GM19351 (cell line): ENCODE measurements at regions not wholly inside any gene's neighbourhood (a gene's known extent, or its start where the extent isn't known, plus 50 kb on each side); places are given as distances from the start of the nearest gene placed in this dataset.

Experiments used
- ATAC-seq: cut with Tn5 transposase; IDR thresholded peaks from one replicate; pipeline ENCODE4 v1.9.1; 2021; ENCODE audit warnings: mild to moderate bottlenecking, moderate library complexity; ENCODE audit not compliant: unreplicated experiment

- ATAC-seq: no peak
These were observed 542.1 kb downstream of the BNC2 start for GRCh38 chr9:16328349-16328748.

GRCh38 chr9:16329671-16330113 lies 540.8 kb downstream of the BNC2 start:
- ATAC-seq: no peak

- no peak for ATAC-seq
These were observed 539.4 kb downstream of the BNC2 start for GRCh38 chr9:16331031-16331430.

- ATAC-seq: no peak
These were observed 538.9 kb downstream of the BNC2 start for GRCh38 chr9:16331527-16331926.

GRCh38 chr9:16333691-16334090 lies 536.8 kb downstream of the BNC2 start:
- ATAC-seq: no peak

GRCh38 chr9:16335788-16336580 lies 534.5 kb downstream of the BNC2 start:
- no peak for ATAC-seq

GRCh38 chr9:16336833-16337232 lies 533.6 kb downstream of the BNC2 start:
- no peak for ATAC-seq

- no peak for ATAC-seq
These were observed 533.0 kb downstream of the BNC2 start for GRCh38 chr9:16337322-16338029.

- ATAC-seq: no peak
These were observed 529.3 kb downstream of the BNC2 start for GRCh38 chr9:16341177-16341576.

- ATAC-seq: no peak
These were observed 528.0 kb downstream of the BNC2 start for GRCh38 chr9:16342246-16343020.

- no peak for ATAC-seq
These were observed 526.9 kb downstream of the BNC2 start for GRCh38 chr9:16343249-16344237.

- no peak for ATAC-seq
These were observed 526.1 kb downstream of the BNC2 start for GRCh38 chr9:16344343-16344742.

GRCh38 chr9:16345902-16346301 lies 524.6 kb downstream of the BNC2 start:
- ATAC-seq: no peak

- no peak for ATAC-seq
These were observed 522.6 kb downstream of the BNC2 start for GRCh38 chr9:16347886-16348285.

- ATAC-seq: no peak
These were observed 521.9 kb downstream of the BNC2 start for GRCh38 chr9:16348531-16348930.

GRCh38 chr9:16352251-16352650 lies 518.2 kb downstream of the BNC2 start:
- no peak for ATAC-seq

GRCh38 chr9:16352791-16353401 lies 517.6 kb downstream of the BNC2 start:
- no peak for ATAC-seq

- no peak for ATAC-seq
These were observed 514.2 kb downstream of the BNC2 start for GRCh38 chr9:16356196-16356765.

GRCh38 chr9:16357828-16358227 lies 512.6 kb downstream of the BNC2 start:
- no peak for ATAC-seq

GRCh38 chr9:16358751-16359150 lies 511.7 kb downstream of the BNC2 start:
- no peak for ATAC-seq
